Keratinocyte (primary cell): ENCODE measurements at regions not wholly inside any gene's neighbourhood (a gene's known extent, or its start where the extent isn't known, plus 50 kb on each side); places are given as distances from the start of the nearest gene placed in this dataset.

Experiments
- DNase-seq: peaks from one replicate; pipeline ENCODE4 v3.0.0-alpha.2; 2011; ENCODE audit warnings: low read depth, missing footprints, low spot score
- FAIRE-seq: peaks from 2 replicates; lab custom pipeline; 2011; peaks lifted over from hg19 to GRCh38; lab: Jason Lieb, UNC
- H2AFZ ChIP-seq: 2 replicates; pipeline ENCODE4 v1.6.0; 2012; ENCODE audit warnings: low read length, control low read depth, inconsistent platforms; ENCODE audit not compliant: control insufficient read depth
- H3K27ac ChIP-seq: 2 replicates; pipeline ENCODE4 v1.5.1; 2011; ENCODE audit warnings: low read length; ENCODE audit not compliant: control insufficient read depth, insufficient read depth
- H3K27me3 ChIP-seq: 3 replicates; pipeline ENCODE4 v1.6.0; 2011; ENCODE audit warnings: low read length; ENCODE audit not compliant: control insufficient read depth, insufficient read depth; ENCODE audit errors: extremely low read depth
- H3K36me3 ChIP-seq, 2 experiments: 2 replicates in 1 of 2; 3 replicates in 1 of 2; pipeline ENCODE4 v1.5.1; 2011; ENCODE audit warnings: low read length in 2 of 2, mild to moderate bottlenecking in 1 of 2; ENCODE audit not compliant: control insufficient read depth in 2 of 2, insufficient read depth in 2 of 2; ENCODE audit errors: extremely low read depth in 1 of 2
- H3K4me1 ChIP-seq: 3 replicates; pipeline ENCODE4 v1.5.1; 2011; ENCODE audit warnings: low read length; ENCODE audit not compliant: control insufficient read depth, insufficient read depth; ENCODE audit errors: extremely low read depth
- H3K4me2 ChIP-seq: 3 replicates; pipeline ENCODE4 v1.6.0; 2011; ENCODE audit warnings: low read depth, low read length; ENCODE audit not compliant: control insufficient read depth, insufficient read depth; ENCODE audit errors: extremely low read depth
- H3K4me3 ChIP-seq, 3 experiments: fragments of 200-600 bp in 1 of 3; sonication (generic) in 1 of 3; 2 replicates in 2 of 3; 3 replicates in 1 of 3; pipeline ENCODE4 v1.5.1; 2011 to 2016; ENCODE audit warnings: low read length in 3 of 3, mild to moderate bottlenecking in 3 of 3, control low read depth in 2 of 3, inconsistent platforms in 1 of 3, low read depth in 1 of 3, mixed read lengths in 1 of 3, mixed run types in 1 of 3, moderate library complexity in 1 of 3; ENCODE audit not compliant: control insufficient read depth in 2 of 3, insufficient read depth in 2 of 3; ENCODE audit errors: extremely low read depth in 1 of 3
- H3K79me2 ChIP-seq: 2 replicates; pipeline ENCODE4 v1.6.0; 2012; ENCODE audit warnings: low read length; ENCODE audit not compliant: control insufficient read depth, insufficient read depth
- H3K9ac ChIP-seq: 3 replicates; pipeline ENCODE4 v1.6.0; 2011; ENCODE audit warnings: low read length; ENCODE audit not compliant: control insufficient read depth, insufficient read depth; ENCODE audit errors: extremely low read depth
- H3K9me1 ChIP-seq: 3 replicates; pipeline ENCODE4 v1.6.0; 2011; ENCODE audit warnings: low read length; ENCODE audit not compliant: control insufficient read depth, insufficient read depth; ENCODE audit errors: extremely low read depth
- H3K9me3 ChIP-seq: 2 replicates; pipeline ENCODE4 v1.5.1; 2012; ENCODE audit warnings: low read depth, low read length; ENCODE audit not compliant: control insufficient read depth
- H4K20me1 ChIP-seq: 3 replicates; pipeline ENCODE4 v1.6.0; 2011; ENCODE audit warnings: low read length; ENCODE audit not compliant: control insufficient read depth, insufficient read depth; ENCODE audit errors: extremely low read depth
- EZH2 ChIP-seq: IDR thresholded peaks from one replicate; pipeline ENCODE4 v1.6.1; 2012; ENCODE audit warnings: inconsistent platforms, mild to moderate bottlenecking, low read length, moderate library complexity
- dilution Hi-C: fragments of 300-500 bp; cut with MboI; formaldehyde crosslinking; loops from one replicate; pipeline ENCODE4 v1.7.0; 2020; ENCODE audit warnings: low sequenced_read_pairs; ENCODE audit not compliant: extremely low pct_ligation_motif_present
- TF ChIP-seq, protein P1 (sequence below), 3 experiments: IDR thresholded peaks in 1 of 3; conservative IDR thresholded peaks in 1 of 3; optimal IDR thresholded peaks in 1 of 3; 2 replicates in 2 of 3; 3 replicates in 1 of 3; pipeline versions ENCODE3 to v1.5.1; 2011; ENCODE audit warnings: low read length in 3 of 3, mild to moderate bottlenecking in 3 of 3, moderate library complexity in 2 of 3, control low read depth in 1 of 3, inconsistent platforms in 1 of 3; ENCODE audit not compliant: insufficient read depth in 2 of 3; ENCODE audit errors: extremely low read depth in 1 of 3

DNA sequence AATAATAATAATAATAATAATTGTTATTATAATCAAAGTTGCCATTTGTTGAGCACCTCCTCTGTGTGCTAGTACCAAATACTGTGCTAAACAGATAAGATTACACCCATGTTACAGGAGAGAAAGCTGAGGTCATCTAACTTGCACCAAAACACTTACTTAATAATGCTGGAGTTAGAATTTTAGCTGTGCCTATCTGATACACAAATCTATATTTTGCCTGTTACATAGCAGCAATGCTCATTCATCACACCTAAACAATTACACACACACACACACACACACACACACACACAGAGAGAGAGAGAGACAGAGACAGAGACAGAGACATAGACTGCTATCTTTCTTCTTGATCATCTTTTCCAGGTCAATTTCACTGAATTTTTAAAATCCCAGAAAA is 170.9 kb upstream of the KLF3 start:
- TF ChIP-seq EZH2, result no peak
- TF ChIP-seq, protein P1, sequence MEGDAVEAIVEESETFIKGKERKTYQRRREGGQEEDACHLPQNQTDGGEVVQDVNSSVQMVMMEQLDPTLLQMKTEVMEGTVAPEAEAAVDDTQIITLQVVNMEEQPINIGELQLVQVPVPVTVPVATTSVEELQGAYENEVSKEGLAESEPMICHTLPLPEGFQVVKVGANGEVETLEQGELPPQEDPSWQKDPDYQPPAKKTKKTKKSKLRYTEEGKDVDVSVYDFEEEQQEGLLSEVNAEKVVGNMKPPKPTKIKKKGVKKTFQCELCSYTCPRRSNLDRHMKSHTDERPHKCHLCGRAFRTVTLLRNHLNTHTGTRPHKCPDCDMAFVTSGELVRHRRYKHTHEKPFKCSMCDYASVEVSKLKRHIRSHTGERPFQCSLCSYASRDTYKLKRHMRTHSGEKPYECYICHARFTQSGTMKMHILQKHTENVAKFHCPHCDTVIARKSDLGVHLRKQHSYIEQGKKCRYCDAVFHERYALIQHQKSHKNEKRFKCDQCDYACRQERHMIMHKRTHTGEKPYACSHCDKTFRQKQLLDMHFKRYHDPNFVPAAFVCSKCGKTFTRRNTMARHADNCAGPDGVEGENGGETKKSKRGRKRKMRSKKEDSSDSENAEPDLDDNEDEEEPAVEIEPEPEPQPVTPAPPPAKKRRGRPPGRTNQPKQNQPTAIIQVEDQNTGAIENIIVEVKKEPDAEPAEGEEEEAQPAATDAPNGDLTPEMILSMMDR (optimal IDR thresholded peaks at IDR 0.05 in 1 of 3, IDR thresholded peaks at IDR 0.05 in 1 of 3, conservative IDR thresholded peaks at IDR 0.05 in 1 of 3; ENCODE audit: extremely low read depth in 1 of 3, insufficient read depth in 2 of 3, low read length in 3 of 3), result no peak
- Histone ChIP-seq H2AFZ (no peak overlapping the region), H3K36me3 (no peaks in the 10 kb centered on the region), H4K20me1 (no peaks in the 10 kb centered on the region), H3K9me1 (no peaks in the 10 kb centered on the region), H3K79me2 (no peaks in the 10 kb centered on the region), H3K27ac (no peak overlapping the region), H3K27me3 (no peaks in the 10 kb centered on the region), H3K4me3 (no peak overlapping the region), H3K9me3 (no peaks in the 10 kb centered on the region), H3K4me2 (no peak overlapping the region), H3K9ac (no peak overlapping the region), H3K4me1 (peaks cover 7% of the 10 kb centered on the region)
- DNase-seq (no peak), FAIRE-seq (no peak)
- dilution Hi-C loops, result no loop called here

DNA sequence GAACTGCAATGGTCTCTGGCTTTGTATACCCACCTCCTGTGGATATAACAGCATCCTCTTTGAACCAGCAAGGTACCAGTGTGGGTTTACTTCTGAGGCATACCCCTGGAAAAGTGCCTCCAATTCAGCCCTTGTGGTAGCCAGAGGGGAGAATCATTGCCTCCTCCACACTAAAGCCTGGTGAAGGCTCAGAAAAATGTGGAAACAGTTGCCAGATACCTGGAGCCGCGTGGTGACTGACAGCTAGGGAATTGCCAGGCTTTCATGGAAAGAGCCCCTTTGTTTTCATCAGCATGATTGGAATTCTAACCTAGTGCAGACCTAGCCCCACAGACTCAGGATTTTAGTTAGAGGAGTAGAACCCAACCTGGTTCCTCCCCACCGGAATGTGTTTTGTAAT is 168.6 kb upstream of the KLF3 start:
- Histone ChIP-seq H3K36me3 (no peaks in the 10 kb centered on the region), H2AFZ (no peak overlapping the region), H3K27me3 (no peaks in the 10 kb centered on the region), H3K4me2 (no peak overlapping the region), H3K4me3 (no peak overlapping the region), H3K79me2 (no peaks in the 10 kb centered on the region), H3K9me3 (no peaks in the 10 kb centered on the region), H4K20me1 (no peaks in the 10 kb centered on the region), H3K9ac (no peak overlapping the region), H3K9me1 (no peaks in the 10 kb centered on the region), H3K27ac (no peak overlapping the region), H3K4me1 (no peaks in the 10 kb centered on the region)
- DNase-seq (no peak), FAIRE-seq (no peak)
- dilution Hi-C loops, result no loop called here
- TF ChIP-seq EZH2, result no peak
- TF ChIP-seq, protein P1 (optimal IDR thresholded peaks at IDR 0.05 in 1 of 3, IDR thresholded peaks at IDR 0.05 in 1 of 3, conservative IDR thresholded peaks at IDR 0.05 in 1 of 3; ENCODE audit: extremely low read depth in 1 of 3, insufficient read depth in 2 of 3, low read length in 3 of 3), result no peak
